IPS DF 19.7 (cell line): ENCODE measurements at regions not wholly inside any gene's neighbourhood (a gene's known extent, or its start where the extent isn't known, plus 50 kb on each side); places are given as distances from the start of the nearest gene placed in this dataset.
"Not testable (repeated sequence)": the region's sequence is repeated elsewhere in the genome, so short reads cannot be mapped to it uniquely, and the experiment has no call there.

Source experiments
- DNase-seq: peaks from one replicate; pipeline ENCODE4 v3.0.0-alpha.2; 2013; ENCODE audit warnings: low read depth, low spot score

GRCh38 chr13:52324831-52325230, 81.1 kb downstream of the THSD1 start:
- not testable (repeated sequence) for DNase-seq

GRCh38 chr13:52319876-52320275, 86.1 kb downstream of the THSD1 start:
- no peak for DNase-seq

GRCh38 chr13:52309833-52310232, 96.1 kb downstream of the THSD1 start:
- DNase-seq = not testable (repeated sequence)

GRCh38 chr13:52306336-52306735, 99.6 kb downstream of the THSD1 start:
- not testable (repeated sequence) for DNase-seq

- not testable (repeated sequence) for DNase-seq
Measured at GRCh38 chr13:52303098-52303497, 102.9 kb downstream of the THSD1 start.

- not testable (repeated sequence) for DNase-seq
Measured at GRCh38 chr13:52302688-52303087, 103.3 kb downstream of the THSD1 start.

- DNase-seq = not testable (repeated sequence)
Measured at GRCh38 chr13:52301810-52302400, 104.1 kb downstream of the THSD1 start.

GRCh38 chr13:52298079-52298661, 107.8 kb downstream of the THSD1 start:
- not testable (repeated sequence) for DNase-seq

- DNase-seq = not testable (repeated sequence)
Measured at GRCh38 chr13:52288891-52289290, 117.1 kb downstream of the THSD1 start.

GRCh38 chr13:52281387-52281786, 122.0 kb upstream of the NEK3 start:
- not testable (repeated sequence) for DNase-seq

- DNase-seq = not testable (repeated sequence)
Measured at GRCh38 chr13:52279408-52279807, 120.0 kb upstream of the NEK3 start.

GRCh38 chr13:52254299-52254698, 94.9 kb upstream of the NEK3 start:
- not testable (repeated sequence) for DNase-seq

- not testable (repeated sequence) for DNase-seq
Measured at GRCh38 chr13:52240752-52241151, 81.4 kb upstream of the NEK3 start.

- peak; percentile 23 for DNase-seq
Measured at GRCh38 chr13:52235900-52236595, 76.7 kb upstream of the NEK3 start.

GRCh38 chr13:52234928-52235327, 75.5 kb upstream of the NEK3 start:
- not testable (repeated sequence) for DNase-seq

GRCh38 chr13:52223063-52223462, 63.7 kb upstream of the NEK3 start:
- not testable (repeated sequence) for DNase-seq

GRCh38 chr13:52213920-52214319, 54.5 kb upstream of the NEK3 start:
- not testable (repeated sequence) for DNase-seq

- not testable (repeated sequence) for DNase-seq
Measured at GRCh38 chr13:52212886-52213285, 53.5 kb upstream of the NEK3 start.

- not testable (repeated sequence) for DNase-seq
Measured at GRCh38 chr13:52211416-52211776, 52.0 kb upstream of the NEK3 start.

- not testable (repeated sequence) for DNase-seq
Measured at GRCh38 chr13:52210564-52211415, 51.4 kb upstream of the NEK3 start.
